ENCODE measurements at regions not wholly inside any gene's neighbourhood (a gene's known extent, or its start where the extent isn't known, plus 50 kb on each side); places are given as distances from the start of the nearest gene placed in this dataset.
"Not testable (repeated sequence)": the region's sequence is repeated elsewhere in the genome, so short reads cannot be mapped to it uniquely, and the experiment has no call there.

- DNase-seq (ENCODE audit: low read depth in 3 of 3, low spot score in 1 of 3): no peak
These were observed 175.8 kb downstream of the TMEM167A start for GRCh38 chr5:82901281-82901888.

- no peak for DNase-seq (ENCODE audit: low read depth in 3 of 3, low spot score in 1 of 3)
These were observed 182.5 kb downstream of the TMEM167A start for GRCh38 chr5:82894716-82895115.

- no peak for DNase-seq (ENCODE audit: low read depth in 3 of 3, low spot score in 1 of 3)
These were observed 188.1 kb downstream of the TMEM167A start for GRCh38 chr5:82889088-82889487.

- DNase-seq (ENCODE audit: low read depth in 3 of 3, low spot score in 1 of 3): no peak
These were observed 190.3 kb downstream of the TMEM167A start for GRCh38 chr5:82886911-82887310.

- DNase-seq (ENCODE audit: low read depth in 3 of 3, low spot score in 1 of 3): no peak
These were observed 191.4 kb downstream of the TMEM167A start for GRCh38 chr5:82885627-82886389.

- no peak for DNase-seq (ENCODE audit: low read depth in 3 of 3, low spot score in 1 of 3)
These were observed 192.2 kb downstream of the TMEM167A start for GRCh38 chr5:82884821-82885471.

GRCh38 chr5:82882316-82882715 lies 194.9 kb downstream of the TMEM167A start:
- no peak for DNase-seq (ENCODE audit: low read depth in 3 of 3, low spot score in 1 of 3)

- no peak for DNase-seq (ENCODE audit: low read depth in 3 of 3, low spot score in 1 of 3)
These were observed 195.5 kb downstream of the TMEM167A start for GRCh38 chr5:82881571-82882174.

GRCh38 chr5:82879089-82879488 lies 198.1 kb downstream of the TMEM167A start:
- no peak for DNase-seq (ENCODE audit: low read depth in 3 of 3, low spot score in 1 of 3)

GRCh38 chr5:82873452-82873851 lies 203.7 kb downstream of the TMEM167A start:
- no peak for DNase-seq (ENCODE audit: low read depth in 3 of 3, low spot score in 1 of 3)

- not testable (repeated sequence) for DNase-seq (ENCODE audit: low read depth in 3 of 3, low spot score in 1 of 3)
These were observed 204.6 kb downstream of the TMEM167A start for GRCh38 chr5:82872321-82873288.

- no peak for DNase-seq (ENCODE audit: low read depth in 3 of 3, low spot score in 1 of 3)
These were observed 211.6 kb downstream of the TMEM167A start for GRCh38 chr5:82865625-82866024.

- DNase-seq (ENCODE audit: low read depth in 3 of 3, low spot score in 1 of 3): no peak
These were observed 213.9 kb downstream of the TMEM167A start for GRCh38 chr5:82863266-82863665.

GRCh38 chr5:82862711-82863110 lies 214.5 kb downstream of the TMEM167A start:
- no peak for DNase-seq (ENCODE audit: low read depth in 3 of 3, low spot score in 1 of 3)

- no peak for DNase-seq (ENCODE audit: low read depth in 3 of 3, low spot score in 1 of 3)
These were observed 214.9 kb downstream of the TMEM167A start for GRCh38 chr5:82862261-82862660.

- no peak for DNase-seq (ENCODE audit: low read depth in 3 of 3, low spot score in 1 of 3)
These were observed 215.5 kb downstream of the TMEM167A start for GRCh38 chr5:82861701-82862100.

GRCh38 chr5:82859451-82860140 lies 217.6 kb downstream of the TMEM167A start:
- DNase-seq (ENCODE audit: low read depth in 3 of 3, low spot score in 1 of 3): no peak

GRCh38 chr5:82858151-82859025 lies 218.8 kb downstream of the TMEM167A start:
- no peak for DNase-seq (ENCODE audit: low read depth in 3 of 3, low spot score in 1 of 3)

- DNase-seq (ENCODE audit: low read depth in 3 of 3, low spot score in 1 of 3): no peak
These were observed 221.2 kb downstream of the TMEM167A start for GRCh38 chr5:82855893-82856550.

Data from stimulated activated CD4-positive, alpha-beta T cell treated with anti-CD3 and anti-CD28 coated beads, TNF-alpha, amount 100 ng/mL, for 1 hour (primary cell).